ENCODE measurements at regions not wholly inside any gene's neighbourhood (a gene's known extent, or its start where the extent isn't known, plus 50 kb on each side); places are given as distances from the start of the nearest gene placed in this dataset.
"Not testable (repeated sequence)": the region's sequence is repeated elsewhere in the genome, so short reads cannot be mapped to it uniquely, and the experiment has no call there.

GRCh38 chr13:24931450-24932251 lies 164.3 kb upstream of the PABPC3 start:
- DNase-seq (ENCODE audit: low read depth), result no peak

- not testable (repeated sequence) for DNase-seq (ENCODE audit: low read depth)
Observed at GRCh38 chr13:24933106-24934023, 162.6 kb upstream of the PABPC3 start.

GRCh38 chr13:24934024-24934385 lies 161.9 kb upstream of the PABPC3 start:
- not testable (repeated sequence) for DNase-seq (ENCODE audit: low read depth)

DNA sequence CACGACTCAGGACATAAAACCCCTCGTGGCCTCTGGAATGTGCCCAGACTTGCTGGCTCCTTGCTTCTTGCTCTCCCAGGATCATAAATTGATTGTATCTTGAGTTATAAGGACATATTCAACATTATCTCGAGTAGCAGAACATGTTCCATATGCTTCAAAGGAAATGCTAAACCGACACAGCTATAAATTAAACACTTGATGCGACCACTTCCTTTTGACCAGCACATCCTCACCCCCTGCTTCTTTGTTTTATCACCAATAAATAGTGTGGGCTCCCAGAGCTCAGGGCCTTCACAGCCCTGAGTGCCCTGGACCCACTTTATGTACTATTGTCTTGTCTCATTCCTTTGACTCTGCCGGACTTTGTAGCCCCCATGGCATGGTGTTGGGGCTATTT lies 157.0 kb upstream of the PABPC3 start:
- no peak for DNase-seq (ENCODE audit: low read depth)

- not testable (repeated sequence) for DNase-seq (ENCODE audit: low read depth)
Observed at GRCh38 chr13:24941023-24941713, 154.8 kb upstream of the PABPC3 start.

- DNase-seq (ENCODE audit: low read depth), result no peak
Observed at GRCh38 chr13:24943136-24943535, 152.8 kb upstream of the PABPC3 start.

GRCh38 chr13:24944073-24944472 lies 151.9 kb upstream of the PABPC3 start:
- not testable (repeated sequence) for DNase-seq (ENCODE audit: low read depth)

- DNase-seq (ENCODE audit: low read depth), result not testable (repeated sequence)
Observed at GRCh38 chr13:24948977-24949376, 147.0 kb upstream of the PABPC3 start.

- DNase-seq (ENCODE audit: low read depth), result not testable (repeated sequence)
Observed at GRCh38 chr13:24950611-24951010, 145.3 kb upstream of the PABPC3 start.

GRCh38 chr13:24967970-24968369 lies 128.0 kb upstream of the PABPC3 start:
- DNase-seq (ENCODE audit: low read depth), result not testable (repeated sequence)

- DNase-seq (ENCODE audit: low read depth), result not testable (repeated sequence)
Observed at GRCh38 chr13:24968416-24968815, 127.5 kb upstream of the PABPC3 start.

GRCh38 chr13:24973102-24973501 lies 122.8 kb upstream of the PABPC3 start:
- not testable (repeated sequence) for DNase-seq (ENCODE audit: low read depth)

- not testable (repeated sequence) for DNase-seq (ENCODE audit: low read depth)
Observed at GRCh38 chr13:24981181-24981803, 114.6 kb upstream of the PABPC3 start.

GRCh38 chr13:24982333-24982999 lies 113.5 kb upstream of the PABPC3 start:
- no peak for DNase-seq (ENCODE audit: low read depth)

- DNase-seq (ENCODE audit: low read depth), result no peak
Observed at GRCh38 chr13:24983094-24983493, 112.8 kb upstream of the PABPC3 start.

GRCh38 chr13:24984134-24984533 lies 111.8 kb upstream of the PABPC3 start:
- no peak for DNase-seq (ENCODE audit: low read depth)

DNA sequence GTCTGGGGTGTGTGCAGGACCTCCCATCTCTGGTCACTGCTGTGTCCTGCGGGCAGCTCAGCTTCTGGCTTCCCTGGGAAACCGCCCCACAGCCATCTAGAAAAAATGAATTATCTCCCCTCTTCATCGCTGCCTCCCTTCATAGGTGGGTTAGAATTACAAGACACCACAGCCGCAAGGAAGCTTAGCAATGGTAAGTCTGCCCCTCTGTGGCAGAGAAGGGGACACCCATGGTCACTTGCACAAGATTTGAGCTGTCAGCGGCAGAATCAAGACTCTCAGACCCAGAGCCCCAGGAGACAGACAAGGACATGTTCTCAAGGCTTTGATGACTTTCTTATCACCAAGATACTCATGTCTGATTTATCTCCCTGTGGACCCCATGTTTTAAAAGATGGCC lies 110.8 kb upstream of the PABPC3 start:
- DNase-seq (ENCODE audit: low read depth), result no peak

DNA sequence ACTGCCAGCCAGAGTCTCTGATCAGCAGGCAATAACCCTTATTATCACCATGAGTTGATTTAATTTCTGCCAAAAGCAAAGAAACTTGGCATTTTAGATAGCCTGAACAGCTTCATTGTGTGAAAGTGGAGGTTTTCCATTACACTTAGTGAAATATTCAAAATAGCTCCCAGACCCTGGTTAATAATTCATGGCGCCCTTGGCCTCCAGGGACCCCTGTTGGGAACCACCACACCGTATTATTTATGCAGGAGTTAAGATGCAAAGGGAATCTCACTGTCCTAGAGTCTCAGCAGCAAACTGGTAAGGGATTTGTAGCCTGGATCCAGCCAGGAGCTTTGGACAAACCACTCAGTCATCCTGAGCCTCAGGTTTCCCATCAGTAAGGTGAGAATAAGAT lies 110.0 kb upstream of the PABPC3 start:
- no peak for DNase-seq (ENCODE audit: low read depth)

DNA sequence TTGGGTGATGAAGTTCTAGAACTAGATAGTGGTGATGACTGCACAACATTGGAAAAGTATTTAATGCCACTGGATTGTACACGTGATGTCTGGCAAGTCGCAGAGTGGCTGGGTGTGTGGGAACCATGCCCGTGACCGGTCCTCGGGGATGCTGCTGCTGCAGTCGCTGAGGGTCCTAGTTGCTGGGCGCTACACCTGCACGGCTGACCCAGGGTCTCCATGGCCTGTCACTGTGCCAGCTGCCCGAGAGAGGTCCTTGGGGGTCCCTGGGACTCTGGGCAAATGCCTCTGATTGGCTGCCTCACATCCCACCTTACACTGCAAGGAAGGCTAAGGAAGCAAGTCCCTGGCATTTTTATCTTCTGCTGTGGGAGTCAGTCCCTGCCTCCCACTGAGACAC lies 109.1 kb upstream of the PABPC3 start:
- DNase-seq (ENCODE audit: low read depth), result no peak

- DNase-seq (ENCODE audit: low read depth), result not testable (repeated sequence)
Observed at GRCh38 chr13:24989959-24990358, 106.0 kb upstream of the PABPC3 start.

DNA sequence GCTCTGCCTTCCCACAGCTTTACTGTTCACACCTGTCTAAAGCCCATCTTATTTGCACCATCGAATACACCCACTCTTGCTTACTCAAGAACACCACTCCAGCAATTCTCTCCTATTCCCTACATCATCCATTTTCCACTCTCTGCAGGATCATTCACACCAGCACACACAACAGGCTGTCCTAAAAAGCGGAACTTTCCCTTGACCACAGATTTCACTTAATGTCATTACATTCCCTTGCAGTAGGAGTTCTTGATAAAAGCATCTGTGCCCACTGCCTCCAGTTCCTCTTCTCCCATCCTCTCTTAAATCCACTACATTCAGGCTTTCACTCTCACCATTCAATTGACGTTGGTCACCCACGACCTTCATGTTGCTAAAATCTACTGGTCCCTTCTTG lies 103.0 kb upstream of the PABPC3 start:
- not testable (repeated sequence) for DNase-seq (ENCODE audit: low read depth)
